GM10266 (cell line): ENCODE measurements at regions not wholly inside any gene's neighbourhood (a gene's known extent, or its start where the extent isn't known, plus 50 kb on each side); places are given as distances from the start of the nearest gene placed in this dataset.

ENCODE experiments used
- DNase-seq: peaks from one replicate; pipeline ENCODE4 v3.0.0; 2012; ENCODE audit errors: extremely low spot score
- TF ChIP-seq, protein P1 (sequence below): IDR thresholded peaks from 2 replicates; pipeline ENCODE4 v1.5.1; 2012; ENCODE audit warnings: mild to moderate bottlenecking, low read depth; ENCODE audit not compliant: control insufficient read depth, insufficient read depth; ENCODE audit errors: missing control alignments

DNA sequence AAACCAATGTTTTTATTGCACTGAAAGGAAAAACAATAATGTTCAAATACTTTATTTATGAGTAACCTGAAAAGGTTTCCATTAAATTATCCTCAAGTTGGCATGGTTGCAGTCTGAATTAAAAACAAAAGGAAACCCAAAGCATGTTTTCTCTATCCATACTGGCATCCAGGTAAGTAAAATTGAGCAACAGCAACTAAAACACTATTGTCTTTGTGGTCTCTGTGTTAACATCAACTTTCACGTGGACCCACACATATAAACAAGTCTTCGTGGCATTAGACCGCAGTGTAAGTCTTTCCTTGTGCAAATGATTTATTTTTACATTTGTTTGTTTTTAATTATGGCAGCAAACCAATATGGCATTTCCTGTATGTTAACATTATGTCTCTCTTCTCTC is 757.6 kb downstream of the SEMA5A start:
- TF ChIP-seq, protein P1, sequence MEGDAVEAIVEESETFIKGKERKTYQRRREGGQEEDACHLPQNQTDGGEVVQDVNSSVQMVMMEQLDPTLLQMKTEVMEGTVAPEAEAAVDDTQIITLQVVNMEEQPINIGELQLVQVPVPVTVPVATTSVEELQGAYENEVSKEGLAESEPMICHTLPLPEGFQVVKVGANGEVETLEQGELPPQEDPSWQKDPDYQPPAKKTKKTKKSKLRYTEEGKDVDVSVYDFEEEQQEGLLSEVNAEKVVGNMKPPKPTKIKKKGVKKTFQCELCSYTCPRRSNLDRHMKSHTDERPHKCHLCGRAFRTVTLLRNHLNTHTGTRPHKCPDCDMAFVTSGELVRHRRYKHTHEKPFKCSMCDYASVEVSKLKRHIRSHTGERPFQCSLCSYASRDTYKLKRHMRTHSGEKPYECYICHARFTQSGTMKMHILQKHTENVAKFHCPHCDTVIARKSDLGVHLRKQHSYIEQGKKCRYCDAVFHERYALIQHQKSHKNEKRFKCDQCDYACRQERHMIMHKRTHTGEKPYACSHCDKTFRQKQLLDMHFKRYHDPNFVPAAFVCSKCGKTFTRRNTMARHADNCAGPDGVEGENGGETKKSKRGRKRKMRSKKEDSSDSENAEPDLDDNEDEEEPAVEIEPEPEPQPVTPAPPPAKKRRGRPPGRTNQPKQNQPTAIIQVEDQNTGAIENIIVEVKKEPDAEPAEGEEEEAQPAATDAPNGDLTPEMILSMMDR = no peak
- DNase-seq = no peak

DNA sequence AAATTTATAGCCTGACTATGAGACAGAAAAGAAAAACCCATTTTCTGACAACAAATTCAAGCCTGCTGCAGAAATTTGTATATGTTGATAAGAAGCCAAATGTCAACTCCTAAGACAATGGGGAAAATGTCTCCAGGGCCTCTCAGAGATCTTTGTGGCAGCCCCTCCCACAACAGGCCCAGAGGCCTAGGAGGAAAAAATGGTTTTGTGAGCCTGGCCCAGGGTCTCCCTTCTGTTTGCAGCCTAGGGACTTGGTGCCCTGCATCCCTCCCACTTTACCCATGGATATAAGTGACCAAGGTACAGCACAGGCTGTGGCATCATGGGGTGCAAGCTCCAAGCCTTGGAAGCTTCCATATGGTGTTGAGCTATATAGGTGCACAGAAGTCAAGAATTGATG is 740.2 kb downstream of the SEMA5A start:
- TF ChIP-seq, protein P1 = no peak
- DNase-seq = no peak

DNA sequence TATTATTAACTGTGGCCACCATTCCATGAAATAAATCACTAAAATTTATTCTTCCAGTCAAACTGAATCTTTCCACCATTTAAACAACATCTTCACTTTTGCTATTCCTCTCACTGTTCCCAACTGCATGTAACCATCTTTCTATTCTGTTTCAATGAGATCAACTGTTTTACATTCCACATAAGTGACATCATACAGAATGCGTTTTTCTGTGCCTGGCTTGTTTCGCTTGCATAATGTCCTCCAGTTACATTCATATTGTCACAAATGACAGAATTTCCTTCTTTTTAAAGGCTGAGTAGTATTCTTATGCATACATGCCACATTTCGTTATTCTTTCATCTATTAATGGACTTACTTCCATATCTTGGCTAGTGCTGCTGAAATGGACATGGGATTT is 738.2 kb downstream of the SEMA5A start:
- TF ChIP-seq, protein P1 = no peak
- DNase-seq = no peak

DNA sequence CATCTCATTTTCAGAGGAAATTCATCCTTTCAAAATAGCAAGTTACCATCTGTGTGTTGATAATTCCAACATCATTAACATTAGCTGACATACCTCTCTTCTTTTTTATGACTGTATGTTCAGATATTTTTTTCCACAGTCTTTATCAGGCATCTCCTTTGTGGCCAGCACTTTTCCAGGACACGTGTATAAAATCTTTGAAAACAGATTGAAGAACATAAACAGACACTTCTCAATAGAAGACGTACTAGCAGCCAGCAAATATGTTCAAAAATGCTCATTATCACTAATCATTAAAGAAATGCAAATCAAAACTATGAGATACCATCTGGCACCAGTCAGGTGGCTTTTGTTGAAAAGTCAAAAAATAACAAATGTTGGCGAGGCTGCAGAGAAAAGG is 734.3 kb downstream of the SEMA5A start:
- TF ChIP-seq, protein P1 = no peak
- no peak for DNase-seq

DNA sequence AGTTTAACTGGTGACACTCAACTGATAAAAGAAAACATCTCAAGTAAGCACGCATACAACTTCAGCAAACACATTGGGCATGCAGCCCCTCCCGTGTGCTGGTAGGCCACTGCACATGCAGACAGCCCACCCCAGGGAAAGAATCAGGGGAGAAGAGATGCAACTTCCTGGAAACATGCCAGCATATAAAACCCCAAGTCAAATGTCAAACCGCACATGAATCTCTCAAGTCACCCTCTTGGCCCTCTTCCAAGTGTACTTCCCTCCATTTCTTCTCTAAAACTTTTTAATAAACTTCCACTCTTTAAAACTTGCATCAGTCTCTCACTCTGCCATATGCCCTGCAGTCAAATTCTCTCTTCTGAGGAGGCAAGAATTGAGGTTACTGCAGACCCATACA is 732.7 kb downstream of the SEMA5A start:
- TF ChIP-seq, protein P1 = no peak
- DNase-seq = no peak

DNA sequence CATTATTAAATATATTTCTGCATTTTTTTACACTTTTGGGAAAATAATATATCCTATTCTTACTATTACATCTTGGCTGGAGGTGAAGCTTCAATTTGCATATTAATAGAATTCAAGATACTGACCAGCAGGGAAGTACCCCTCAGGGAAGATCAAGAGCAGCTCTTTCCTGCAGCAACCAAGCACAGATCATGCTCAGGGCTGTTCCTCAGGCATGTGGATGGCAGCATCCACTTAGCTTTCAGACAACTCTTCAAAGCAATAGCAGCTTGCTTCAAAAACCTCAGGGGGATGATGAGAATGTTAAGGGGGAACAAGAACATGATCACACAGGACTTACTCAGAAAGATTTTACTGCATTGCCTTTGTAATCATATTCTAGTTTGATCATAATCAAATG is 731.8 kb downstream of the SEMA5A start:
- TF ChIP-seq, protein P1 = no peak
- no peak for DNase-seq

DNA sequence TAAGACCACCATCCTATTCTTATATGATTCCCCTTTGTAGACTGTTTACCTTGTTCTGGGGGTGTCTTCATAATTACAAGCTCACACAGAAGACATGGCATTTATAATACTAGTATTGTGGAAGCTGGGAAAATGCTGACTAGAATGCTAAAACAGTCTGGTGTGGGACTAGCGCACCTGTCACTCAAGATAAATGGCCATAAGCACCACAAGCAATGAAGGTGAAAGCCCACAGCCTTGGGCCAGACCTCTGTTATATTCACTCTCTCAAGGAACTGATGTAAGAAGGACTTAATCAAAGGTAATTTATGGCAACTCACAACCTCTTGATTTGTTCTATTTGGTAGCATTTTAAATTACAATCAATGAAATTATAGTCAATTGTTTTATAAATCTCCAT is 721.5 kb downstream of the SEMA5A start:
- no peak for DNase-seq
- TF ChIP-seq, protein P1 = no peak
